NCI-H1436 treated with DMSO at 0.1 percent for 48 hours (cell line): ENCODE measurements at regions not wholly inside any gene's neighbourhood (a gene's known extent, or its start where the extent isn't known, plus 50 kb on each side); places are given as distances from the start of the nearest gene placed in this dataset.
"Not testable (repeated sequence)": the region's sequence is repeated elsewhere in the genome, so short reads cannot be mapped to it uniquely, and the experiment has no call there.

Experiments used
- DNase-seq: peaks from one replicate; lab custom pipeline; 2025; lab: John Stamatoyannopoulos, UW

GRCh38 chr18:30698571-30698970, 344.0 kb downstream of the DSC3 start:
- no peak for DNase-seq

GRCh38 chr18:30696201-30696600, 346.3 kb downstream of the DSC3 start:
- DNase-seq = no peak

GRCh38 chr18:30694773-30695172, 347.8 kb downstream of the DSC3 start:
- no peak for DNase-seq

- no peak for DNase-seq
Measured at GRCh38 chr18:30689216-30689615, 353.3 kb downstream of the DSC3 start.

- DNase-seq = no peak
Measured at GRCh38 chr18:30687501-30687900, 355.0 kb downstream of the DSC3 start.

- no peak for DNase-seq
Measured at GRCh38 chr18:30684825-30685481, 357.6 kb downstream of the DSC3 start.

- DNase-seq = no peak
Measured at GRCh38 chr18:30683836-30684235, 358.7 kb downstream of the DSC3 start.

GRCh38 chr18:30682672-30683071, 359.9 kb downstream of the DSC3 start:
- DNase-seq = no peak

GRCh38 chr18:30679285-30679930, 363.1 kb downstream of the DSC3 start:
- no peak for DNase-seq

- DNase-seq = not testable (repeated sequence)
Measured at GRCh38 chr18:30677813-30678212, 364.7 kb downstream of the DSC3 start.

- DNase-seq = no peak
Measured at GRCh38 chr18:30676053-30676480, 366.5 kb downstream of the DSC3 start.

- no peak for DNase-seq
Measured at GRCh38 chr18:30675493-30675892, 367.0 kb downstream of the DSC3 start.

GRCh38 chr18:30675072-30675471, 367.5 kb downstream of the DSC3 start:
- DNase-seq = no peak

- no peak for DNase-seq
Measured at GRCh38 chr18:30674596-30674995, 367.9 kb downstream of the DSC3 start.

GRCh38 chr18:30672439-30672838, 370.1 kb downstream of the DSC3 start:
- DNase-seq = not testable (repeated sequence)

- no peak for DNase-seq
Measured at GRCh38 chr18:30658306-30658705, 384.2 kb downstream of the DSC3 start.

GRCh38 chr18:30652387-30652786, 390.2 kb downstream of the DSC3 start:
- no peak for DNase-seq

GRCh38 chr18:30650499-30650898, 392.0 kb downstream of the DSC3 start:
- DNase-seq = no peak

GRCh38 chr18:30644158-30644557, 398.4 kb downstream of the DSC3 start:
- no peak for DNase-seq

- DNase-seq = no peak
Measured at GRCh38 chr18:30639361-30639760, 403.2 kb downstream of the DSC3 start.

- no peak for DNase-seq
Measured at GRCh38 chr18:30634249-30634648, 408.3 kb downstream of the DSC3 start.

- no peak for DNase-seq
Measured at GRCh38 chr18:30632071-30632698, 410.4 kb downstream of the DSC3 start.

GRCh38 chr18:30625961-30626360, 416.6 kb downstream of the DSC3 start:
- no peak for DNase-seq
